ENCODE measurements at regions not wholly inside any gene's neighbourhood (a gene's known extent, or its start where the extent isn't known, plus 50 kb on each side); places are given as distances from the start of the nearest gene placed in this dataset.
"Not testable (repeated sequence)": the region's sequence is repeated elsewhere in the genome, so short reads cannot be mapped to it uniquely, and the experiment has no call there.

- no peak for TF ChIP-seq CTCF (IDR thresholded peaks at IDR 0.05; ENCODE audit: control extremely low read depth, extremely low read depth, low read depth, missing control alignments)
- CTCF ChIA-PET, result no interaction called here
- POLR2A ChIA-PET, result no interaction called here
- DNase-seq (ENCODE audit: extremely low spot score), result no peak
Measured at GRCh38 chr4:71872767-71873415, 89.0 kb upstream of the GC start.

- CTCF ChIA-PET, result no interaction called here
- POLR2A ChIA-PET, result no interaction called here
- no peak for DNase-seq (ENCODE audit: extremely low spot score)
- TF ChIP-seq CTCF (IDR thresholded peaks at IDR 0.05; ENCODE audit: control extremely low read depth, extremely low read depth, low read depth, missing control alignments), result no peak
Measured at GRCh38 chr4:71878376-71878775, 94.5 kb upstream of the GC start.

DNA sequence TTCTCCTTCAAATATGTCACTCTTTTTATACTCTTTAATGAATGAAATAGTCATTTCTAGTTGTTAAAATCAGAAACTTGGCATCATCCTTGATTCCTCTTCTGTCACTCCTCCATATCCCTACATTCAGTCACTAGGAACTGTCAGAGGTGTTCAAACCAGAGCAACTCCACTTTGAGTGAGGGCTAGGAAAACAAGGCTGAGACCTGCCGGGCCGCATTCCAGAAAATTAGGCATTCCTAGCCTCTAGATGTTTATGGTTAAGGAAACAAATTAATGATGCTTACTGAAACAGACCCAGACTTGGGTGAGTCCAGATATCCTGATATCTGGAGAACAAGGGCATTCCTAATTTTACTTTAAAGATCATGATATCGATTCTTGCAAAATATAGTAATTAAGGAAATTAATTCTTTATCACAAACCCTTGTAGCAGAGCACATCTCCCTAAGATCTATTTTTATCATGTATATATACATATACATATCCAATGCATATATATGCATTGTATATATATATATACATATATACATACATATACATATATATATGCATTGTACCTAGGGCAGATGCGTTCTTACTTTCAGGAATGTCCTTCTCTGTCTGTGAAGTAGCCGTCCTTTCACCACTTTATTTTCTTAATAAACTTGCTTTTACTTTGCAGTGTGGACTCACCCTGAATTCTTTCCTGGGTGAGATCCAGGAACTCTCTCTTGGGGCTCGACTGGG lies 98.4 kb upstream of the GC start:
- POLR2A ChIA-PET, result no interaction called here
- DNase-seq (ENCODE audit: extremely low spot score), result no peak
- CTCF ChIA-PET, result interaction anchor here (1.5 kb wide), 1 partner anchor 11 kb away, joined by 6 read pairs; no protein-coding TSS in a partner anchor
- TF ChIP-seq CTCF (IDR thresholded peaks at IDR 0.05; ENCODE audit: control extremely low read depth, extremely low read depth, low read depth, missing control alignments), result no peak

DNA sequence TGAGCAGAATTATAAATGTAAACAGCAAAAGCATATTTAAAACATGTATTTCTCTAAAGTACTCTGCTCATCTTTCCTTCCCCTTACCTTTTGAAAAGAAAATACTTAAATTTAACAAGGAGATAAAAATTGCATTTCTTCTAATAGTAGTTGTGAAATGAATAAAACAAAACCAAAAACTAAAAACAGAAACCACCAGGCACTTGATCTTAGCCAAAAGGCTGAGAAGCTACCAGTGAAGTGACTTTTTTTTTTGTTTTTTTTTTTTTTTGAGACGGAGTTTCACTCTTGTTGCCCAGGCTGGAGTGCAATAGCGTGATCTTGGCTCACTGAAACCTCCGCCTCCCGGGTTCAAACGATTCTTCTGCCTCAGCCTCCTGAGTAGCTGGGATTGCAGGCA lies 116.5 kb upstream of the GC start:
- POLR2A ChIA-PET; CTCF ChIA-PET; DNase-seq (ENCODE audit: extremely low spot score): not testable (repeated sequence)

- DNase-seq (ENCODE audit: extremely low spot score); POLR2A ChIA-PET; CTCF ChIA-PET: not testable (repeated sequence)
Measured at GRCh38 chr4:71905594-71905993, 121.7 kb upstream of the GC start.

GRCh38 chr4:71906096-71906495 lies 122.2 kb upstream of the GC start:
- DNase-seq (ENCODE audit: extremely low spot score), result no peak
- ChIA-PET POLR2A (no interaction called here), CTCF (interaction anchor here (1.0 kb wide), 1 partner anchor 13 kb away, joined by 3 read pairs; no protein-coding TSS in a partner anchor)
- no peak for TF ChIP-seq CTCF (IDR thresholded peaks at IDR 0.05; ENCODE audit: control extremely low read depth, extremely low read depth, low read depth, missing control alignments)

- CTCF ChIA-PET, result interaction anchor here (1.0 kb wide), 1 partner anchor 12 kb away, joined by 3 read pairs; no protein-coding TSS in a partner anchor
- DNase-seq (ENCODE audit: extremely low spot score), result no peak
- POLR2A ChIA-PET, result no interaction called here
- no peak for TF ChIP-seq CTCF (IDR thresholded peaks at IDR 0.05; ENCODE audit: control extremely low read depth, extremely low read depth, low read depth, missing control alignments)
Measured at GRCh38 chr4:71907071-71907470, 123.2 kb upstream of the GC start.
